AG04449 (cell line): ENCODE measurements at regions not wholly inside any gene's neighbourhood (a gene's known extent, or its start where the extent isn't known, plus 50 kb on each side); places are given as distances from the start of the nearest gene placed in this dataset.
"Not testable (repeated sequence)": the region's sequence is repeated elsewhere in the genome, so short reads cannot be mapped to it uniquely, and the experiment has no call there.

Experiments used
- CTCF ChIA-PET: fragments of 350-600 bp; formaldehyde crosslinking; extraction: SDS; loops from one replicate; lab custom pipeline; 2021; ENCODE audit warnings: antibody characterized with exemption; lab: Yijun Ruan, JAX
- POLR2A ChIA-PET: fragments of 400-600, 350-600 bp; formaldehyde crosslinking; extraction: SDS; loops from one replicate; lab custom pipeline; 2020; ENCODE audit warnings: antibody characterized with exemption, inconsistent platforms; lab: Yijun Ruan, JAX
- DNase-seq: peaks from one replicate; pipeline ENCODE4 v3.0.0-alpha.2; 2010; ENCODE audit warnings: low read depth, low spot score
- H3K4me3 ChIP-seq: 2 replicates; pipeline ENCODE4 v1.5.1; 2011; ENCODE audit warnings: low read depth, mild to moderate bottlenecking, control low read depth, low read length
- CTCF ChIP-seq: IDR thresholded peaks from one replicate; pipeline ENCODE4 v1.5.1; 2011; ENCODE audit warnings: mild to moderate bottlenecking, moderate library complexity, low read length, control low read depth, inconsistent platforms; ENCODE audit not compliant: insufficient read depth; ENCODE audit errors: missing control alignments

GRCh38 chr15:99467338-99467720 is 98.5 kb upstream of the MEF2A start:
- TF ChIP-seq CTCF: no peak
- H3K4me3 ChIP-seq: no peak overlapping the region
- POLR2A ChIA-PET: no interaction called here
- CTCF ChIA-PET: interaction anchor here (0.8 kb wide), 1 partner anchor 10 kb away, joined by 3 read pairs; no protein-coding TSS in a partner anchor
- no peak for DNase-seq

GRCh38 chr15:99467853-99468464 is 97.8 kb upstream of the MEF2A start:
- no peak for DNase-seq
- ChIA-PET CTCF (interaction anchor here (0.8 kb wide), 1 partner anchor 9 kb away, joined by 3 read pairs; no protein-coding TSS in a partner anchor), POLR2A (no interaction called here)
- no peak for TF ChIP-seq CTCF
- H3K4me3 ChIP-seq: no peak overlapping the region

- H3K4me3 ChIP-seq, DNase-seq, POLR2A ChIA-PET: not testable (repeated sequence)
- CTCF ChIA-PET: interaction anchor here (1.4 kb wide), 1 partner anchor 15 kb away, joined by 4 read pairs; no protein-coding TSS in a partner anchor
Observed at GRCh38 chr15:99470204-99470603, 95.6 kb upstream of the MEF2A start.

DNA sequence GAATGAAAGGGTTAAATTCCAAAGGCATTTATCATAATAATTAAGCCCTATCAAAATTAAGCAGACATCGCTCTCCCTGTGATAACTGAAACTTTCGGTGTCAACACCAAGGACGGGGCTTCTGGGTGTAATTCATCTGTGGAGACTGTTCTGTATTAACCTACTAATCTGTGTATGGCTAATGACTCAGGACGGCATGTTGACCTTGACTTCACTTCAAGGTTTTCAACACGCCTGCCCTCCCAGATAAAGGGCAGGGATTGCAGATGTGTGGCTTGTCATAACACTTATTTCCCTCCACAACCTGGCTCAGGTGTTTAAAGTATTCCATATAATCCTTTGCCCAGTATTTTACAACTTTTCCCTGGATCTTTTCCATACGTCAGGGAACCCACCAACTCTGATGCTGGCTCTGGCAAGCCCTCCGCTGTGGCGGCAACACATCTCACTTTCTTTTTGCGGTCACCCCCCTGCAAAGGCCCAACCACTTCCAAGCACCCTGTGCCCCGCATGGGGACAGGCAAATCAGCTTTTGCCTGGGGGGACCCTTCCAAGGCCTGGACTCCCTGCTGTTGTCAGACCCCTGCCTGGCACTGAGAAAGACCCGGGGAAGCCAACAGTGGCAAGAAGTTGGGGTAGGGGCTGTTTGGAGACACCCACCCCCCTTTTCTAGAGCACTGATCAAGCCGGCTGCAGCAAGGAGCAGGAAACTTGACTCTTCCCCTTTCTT is 93.2 kb upstream of the MEF2A start:
- no peak overlapping the region for H3K4me3 ChIP-seq
- TF ChIP-seq CTCF: no peak
- CTCF ChIA-PET: interaction anchor here (0.9 kb wide), 1 partner anchor 17 kb away, joined by 4 read pairs; no protein-coding TSS in a partner anchor
- DNase-seq: no peak
- POLR2A ChIA-PET: no interaction called here

DNA sequence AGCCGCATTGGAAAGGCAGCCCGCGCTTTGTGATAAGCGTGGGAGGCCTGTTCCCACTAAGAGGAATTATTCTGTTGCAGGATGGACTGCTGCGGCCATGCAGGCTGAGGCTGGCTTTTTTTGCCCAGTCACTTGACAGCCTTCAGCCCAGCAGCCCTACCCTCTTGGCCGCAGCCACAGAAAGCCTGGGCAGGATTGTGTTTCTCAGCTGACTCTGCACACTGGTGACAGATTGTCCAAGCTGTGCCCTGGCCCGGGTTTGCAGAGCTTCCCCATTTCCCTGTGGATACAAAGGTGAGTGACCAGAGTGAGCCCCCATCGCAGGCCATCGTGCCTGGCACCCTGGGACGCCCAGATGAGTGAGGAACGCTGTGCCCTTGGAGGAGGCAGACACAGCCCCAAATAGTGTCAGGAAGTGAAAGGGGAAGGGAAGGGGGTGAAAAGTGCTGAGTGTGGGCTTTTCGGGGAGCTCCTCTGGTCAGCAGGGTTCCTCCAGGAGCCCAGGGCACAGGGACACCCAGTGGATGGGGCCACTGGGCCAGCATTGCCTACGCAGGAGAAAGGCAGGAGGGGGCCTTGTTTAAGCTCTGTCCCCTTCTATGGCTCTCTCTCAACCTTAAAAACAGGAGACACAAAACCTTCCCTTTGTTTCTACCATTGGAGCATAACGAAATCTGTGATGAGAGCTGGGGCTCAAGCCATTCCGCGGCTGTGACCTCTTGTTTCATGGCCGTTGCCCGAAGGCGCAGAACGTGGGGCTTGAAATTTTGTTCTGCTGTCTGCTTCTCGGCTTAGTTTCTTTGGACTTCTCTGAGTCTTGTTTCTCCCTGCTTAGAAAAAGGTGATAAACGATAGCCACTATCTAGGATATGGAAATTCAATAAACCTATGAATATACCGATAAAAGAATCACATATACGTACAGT is 91.5 kb upstream of the MEF2A start:
- ChIA-PET POLR2A (no interaction called here), CTCF (interaction anchor here (1.4 kb wide), 1 partner anchor 33 kb away, joined by 3 read pairs; no protein-coding TSS in a partner anchor)
- no peak for DNase-seq
- TF ChIP-seq CTCF: no peak
- no peak overlapping the region for H3K4me3 ChIP-seq

- ChIA-PET CTCF (interaction anchor here (1.4 to 4.3 kb wide), 3 partner anchors 20 to 229 kb away, joined by 3 to 22 read pairs (median 4); no protein-coding TSS in a partner anchor), POLR2A (no interaction called here)
- no peak for DNase-seq
- no peak overlapping the region for H3K4me3 ChIP-seq
- TF ChIP-seq CTCF: no peak
Observed at GRCh38 chr15:99474909-99475753, 90.7 kb upstream of the MEF2A start.
